NCI-H2081 (cell line): ENCODE measurements at regions not wholly inside any gene's neighbourhood (a gene's known extent, or its start where the extent isn't known, plus 50 kb on each side); places are given as distances from the start of the nearest gene placed in this dataset.
"Not testable (repeated sequence)": the region's sequence is repeated elsewhere in the genome, so short reads cannot be mapped to it uniquely, and the experiment has no call there.

ENCODE experiments used
- DNase-seq, 2 experiments: peaks; one replicate each; lab custom pipeline; 2025; lab: John Stamatoyannopoulos, UW

DNA sequence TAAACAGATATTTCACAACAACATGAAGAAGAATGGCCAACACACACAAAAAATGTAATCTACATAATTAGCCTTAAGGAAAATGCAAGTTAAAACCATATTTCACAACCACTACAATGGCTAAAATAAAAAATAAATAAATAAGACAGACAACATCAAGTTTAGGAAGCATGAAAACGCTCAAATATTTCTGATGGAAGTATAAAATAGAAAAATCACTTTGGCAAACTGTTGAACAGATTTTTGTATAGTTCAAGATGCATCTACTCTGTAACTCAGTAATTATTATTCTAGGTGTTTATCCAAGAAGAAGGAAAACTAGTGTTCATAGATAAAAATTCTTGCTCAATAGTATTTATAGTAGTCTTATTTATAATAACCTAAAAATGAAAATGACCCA is 1410.1 kb upstream of the ADGRB3 start:
- DNase-seq: no peak

DNA sequence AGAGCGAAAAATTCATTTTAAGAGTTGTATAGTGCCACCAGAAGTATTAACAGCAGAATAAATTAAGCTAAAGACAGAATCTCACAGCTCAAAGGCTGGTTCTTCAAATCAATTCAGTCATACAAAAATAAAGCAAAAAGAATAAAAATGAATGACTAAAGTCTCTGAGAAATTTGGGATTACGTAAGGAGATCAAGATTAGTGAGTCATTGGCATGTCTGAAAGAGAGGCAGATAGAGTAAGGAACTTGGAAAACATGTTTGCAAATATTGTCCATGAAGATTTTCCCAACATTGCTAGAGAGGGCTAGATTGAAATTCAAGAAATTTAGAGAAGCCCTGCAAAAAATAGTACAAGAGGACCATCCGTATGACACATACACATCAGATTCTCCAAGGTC is 1413.9 kb upstream of the ADGRB3 start:
- DNase-seq: no peak

DNA sequence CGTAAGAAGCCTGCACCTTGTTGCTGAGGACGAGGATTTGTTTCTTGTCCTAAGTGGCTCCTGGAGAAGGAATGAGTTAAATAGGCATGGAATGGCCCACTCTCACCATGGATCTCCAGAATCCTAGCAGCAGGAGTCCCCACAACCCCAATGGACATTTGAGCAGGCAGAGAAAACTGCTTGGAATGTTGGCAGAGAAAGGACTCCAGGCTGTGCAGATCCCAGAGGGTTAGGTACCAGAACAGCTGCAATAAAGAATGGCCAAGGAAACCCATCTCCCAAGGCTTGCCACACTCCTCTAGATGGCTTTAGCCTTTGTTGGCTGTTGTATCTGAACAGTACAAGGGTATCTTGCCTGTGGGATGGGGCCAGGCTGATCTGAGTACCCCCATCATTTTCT is 1415.7 kb upstream of the ADGRB3 start:
- DNase-seq: no peak

DNA sequence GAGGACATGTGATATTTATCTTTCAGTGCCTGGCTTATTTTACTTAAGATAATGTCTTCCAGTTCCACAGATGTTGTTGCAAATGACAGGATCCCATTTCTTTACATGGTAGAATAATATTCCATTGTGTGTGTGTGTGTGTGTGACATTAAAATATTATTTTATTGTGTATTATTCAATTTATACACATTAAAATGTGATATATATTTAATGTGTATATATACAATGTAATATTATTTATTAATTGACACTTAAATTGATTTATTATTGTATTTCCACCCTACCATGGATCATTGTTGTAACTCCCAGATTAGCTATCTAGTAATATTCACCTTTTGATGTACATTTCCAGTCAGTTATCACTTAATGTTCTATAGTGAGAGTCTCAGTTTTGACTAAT is 1422.5 kb upstream of the ADGRB3 start:
- no peak for DNase-seq

DNA sequence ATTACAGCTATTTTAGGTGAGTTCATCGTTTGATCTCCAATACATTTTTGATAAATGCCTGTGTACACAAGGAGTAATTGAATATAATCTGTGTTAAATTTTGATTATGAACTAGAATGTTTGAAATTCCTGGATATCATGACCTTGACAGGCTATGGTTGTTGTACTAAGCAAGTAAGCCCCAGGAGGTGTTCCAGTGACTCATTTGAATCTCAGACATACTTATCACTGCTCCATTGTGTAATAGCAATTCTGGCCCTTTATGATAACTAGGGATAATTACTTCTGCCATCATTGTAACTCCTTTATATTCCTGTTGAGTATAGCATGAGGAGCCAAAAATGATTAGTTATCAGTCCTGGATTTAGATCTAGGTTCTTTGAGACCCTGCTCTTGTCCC is 1424.6 kb upstream of the ADGRB3 start:
- DNase-seq: no peak

- no peak for DNase-seq
Measured at GRCh38 chr6:67201563-67201962, 1433.5 kb upstream of the ADGRB3 start.

- DNase-seq: no peak
Measured at GRCh38 chr6:67200626-67201403, 1434.3 kb upstream of the ADGRB3 start.

- no peak for DNase-seq
Measured at GRCh38 chr6:67199425-67199824, 1435.7 kb upstream of the ADGRB3 start.

DNA sequence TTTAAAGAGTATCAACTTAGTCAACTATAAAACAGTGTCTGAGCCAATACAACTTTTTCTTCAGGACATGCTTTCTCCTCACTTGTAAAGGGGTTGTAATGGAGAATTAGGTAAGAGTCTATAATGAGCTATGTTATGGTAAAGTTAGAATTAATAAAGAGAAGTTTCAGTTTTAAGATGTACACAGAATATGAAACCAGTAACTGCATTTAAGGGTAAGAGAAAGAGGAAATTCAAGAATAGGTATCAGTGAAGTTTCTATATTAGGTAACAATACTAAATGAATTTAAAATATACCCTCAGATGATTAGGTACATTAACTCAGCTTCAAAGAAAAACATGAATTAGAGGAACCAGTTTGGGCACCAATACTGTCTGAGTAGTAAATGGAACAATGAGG is 1444.3 kb upstream of the ADGRB3 start:
- no peak for DNase-seq

DNA sequence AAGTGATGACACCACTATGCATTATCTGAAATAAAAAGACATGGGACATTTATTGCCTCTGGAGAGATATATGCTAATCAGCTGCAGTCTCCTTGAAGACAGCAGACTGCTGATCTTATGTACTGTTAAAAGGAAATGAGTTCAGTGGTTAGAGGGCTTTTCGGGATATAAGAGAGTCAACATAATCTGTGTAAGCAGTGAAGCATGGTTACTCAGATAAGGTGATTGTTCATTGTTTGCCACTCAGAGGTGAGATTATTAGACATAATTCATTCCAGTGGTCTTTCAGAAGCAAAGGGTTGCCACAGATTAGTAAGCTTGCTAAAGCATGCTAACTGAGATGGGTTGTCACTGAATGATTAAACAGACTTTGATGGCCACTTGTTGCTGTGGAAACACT is 1450.7 kb upstream of the ADGRB3 start:
- no peak for DNase-seq

- no peak for DNase-seq
Measured at GRCh38 chr6:67175101-67175500, 1460.0 kb upstream of the ADGRB3 start.

DNA sequence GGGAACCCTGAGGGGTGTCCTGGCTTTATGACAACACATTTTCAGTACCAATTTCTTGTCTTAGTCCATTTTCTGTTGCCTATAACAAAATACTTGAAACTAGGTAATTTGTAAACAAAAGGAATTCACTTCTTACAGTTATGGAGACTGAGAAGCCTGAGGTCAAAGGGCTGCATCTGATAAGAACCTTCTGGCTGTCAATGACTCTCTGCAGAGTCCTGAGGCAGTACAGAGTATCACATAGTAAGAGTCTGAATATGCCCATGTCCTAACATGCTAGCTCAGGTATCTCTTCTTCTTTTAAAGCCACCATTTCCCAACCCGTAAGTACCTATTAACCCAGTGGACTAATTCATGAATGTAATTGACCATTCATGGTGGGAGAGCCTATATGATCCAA is 1458.6 kb upstream of the EYS start:
- no peak for DNase-seq

- no peak for DNase-seq
Measured at GRCh38 chr6:67160820-67161219, 1453.8 kb upstream of the EYS start.

- DNase-seq: no peak
Measured at GRCh38 chr6:67141005-67141404, 1434.0 kb upstream of the EYS start.

- DNase-seq: no peak
Measured at GRCh38 chr6:67133973-67134372, 1426.9 kb upstream of the EYS start.

DNA sequence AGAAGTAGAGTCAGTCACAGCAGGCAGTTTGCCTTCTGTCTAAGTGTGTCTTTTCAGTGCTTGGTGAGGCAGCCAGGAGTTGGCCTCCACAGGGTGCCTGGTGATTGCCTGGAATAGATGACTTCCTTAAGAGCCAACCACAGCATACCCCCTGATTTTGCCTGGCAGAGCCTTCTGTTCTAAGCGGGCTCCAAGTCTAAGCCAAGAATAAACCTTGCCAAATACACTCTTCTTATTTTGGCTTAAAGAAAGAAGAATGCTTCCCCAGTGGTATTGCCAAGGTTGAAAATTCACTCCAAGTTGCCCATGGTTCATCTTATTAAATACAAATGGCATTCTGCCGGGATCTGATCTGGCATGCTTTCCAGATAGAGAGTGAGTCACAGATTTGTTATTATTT is 1424.8 kb upstream of the EYS start:
- DNase-seq: no peak

DNA sequence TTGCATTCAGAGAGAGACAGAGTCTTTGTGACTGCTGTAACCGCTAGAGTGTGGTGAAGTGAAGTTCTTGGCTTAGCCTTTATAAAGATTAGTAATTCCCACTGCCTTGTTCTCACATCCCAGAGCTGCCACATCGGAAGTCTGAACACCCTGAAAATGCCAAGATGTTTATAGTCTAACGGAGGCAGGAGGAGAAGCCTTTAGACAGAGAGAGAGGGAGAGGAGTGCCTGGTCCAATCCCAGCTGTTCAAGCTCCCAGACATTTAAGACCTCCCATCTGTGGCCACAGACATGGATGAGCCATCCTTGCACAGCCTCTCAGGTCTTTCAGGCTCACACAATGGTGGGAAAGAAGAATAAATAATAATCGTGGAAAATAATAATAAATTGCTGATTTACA is 1422.8 kb upstream of the EYS start:
- no peak for DNase-seq

DNA sequence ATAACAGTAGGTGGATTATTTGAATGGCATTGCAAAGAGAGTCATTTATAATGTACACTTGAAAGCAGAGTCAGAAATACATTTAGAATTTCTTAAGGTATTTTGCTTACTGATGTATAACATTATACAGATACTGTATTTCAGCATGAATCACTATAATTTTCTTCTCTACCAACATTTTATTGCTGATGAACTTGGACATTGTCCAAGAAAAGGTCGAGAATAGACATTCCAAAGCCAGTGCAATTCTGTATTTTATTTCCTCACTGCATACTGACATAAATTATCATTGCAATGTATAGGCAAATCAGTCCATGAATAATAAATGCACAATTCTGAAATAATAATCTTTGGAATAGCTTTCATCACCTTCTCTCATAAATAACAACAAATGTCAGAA is 1420.0 kb upstream of the EYS start:
- DNase-seq: no peak

DNA sequence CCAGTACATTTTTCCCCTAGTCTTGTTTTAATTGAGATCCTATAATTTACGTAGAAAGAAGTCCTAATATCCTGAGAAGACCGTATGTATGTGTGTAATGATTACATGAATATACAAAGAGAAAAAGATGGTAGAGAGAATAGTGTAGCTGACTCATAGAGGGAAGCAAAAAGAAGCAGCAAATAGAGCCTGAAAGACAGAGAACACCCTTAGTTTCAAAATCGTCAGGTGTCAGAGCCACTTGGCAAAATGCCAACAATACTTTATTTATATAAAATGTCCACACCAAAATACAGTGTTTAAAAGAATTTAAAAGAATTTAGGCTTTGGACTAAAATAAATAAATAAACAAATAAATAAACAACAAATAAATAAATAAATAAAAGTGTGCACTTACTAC is 1414.1 kb upstream of the EYS start:
- no peak for DNase-seq

GRCh38 chr6:67112120-67112519 is 1405.1 kb upstream of the EYS start:
- DNase-seq: no peak

DNA sequence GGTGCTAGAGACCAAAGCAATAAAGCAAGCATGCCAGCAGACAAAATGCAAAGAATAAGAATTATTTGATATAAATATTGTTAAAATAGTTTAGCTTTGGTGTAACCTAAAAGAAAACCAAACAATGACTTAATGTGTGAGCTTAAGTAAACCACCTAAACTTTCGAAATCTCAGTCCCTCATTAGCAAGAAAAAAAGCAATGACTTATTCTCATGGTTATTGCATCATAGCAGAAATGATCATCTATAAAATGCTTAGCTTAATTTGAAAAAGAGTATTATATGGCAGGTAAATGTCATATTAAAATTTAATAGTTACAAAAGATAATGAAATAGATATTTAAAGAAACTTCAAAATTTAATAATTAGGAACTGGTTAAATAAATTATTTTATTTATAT is 1395.7 kb upstream of the EYS start:
- DNase-seq: no peak

GRCh38 chr6:67095618-67096226 is 1388.7 kb upstream of the EYS start:
- DNase-seq: not testable (repeated sequence)

- DNase-seq: no peak
Measured at GRCh38 chr6:67094431-67094946, 1387.5 kb upstream of the EYS start.

GRCh38 chr6:67073938-67074337 is 1366.9 kb upstream of the EYS start:
- DNase-seq: no peak
